H1 (cell line): ENCODE measurements at regions not wholly inside any gene's neighbourhood (a gene's known extent, or its start where the extent isn't known, plus 50 kb on each side); places are given as distances from the start of the nearest gene placed in this dataset.

Experiments used
- CTCF ChIA-PET: fragments of 300-600 bp; sonication (Branson Sonifier 250); formaldehyde crosslinking; loops from one replicate; lab custom pipeline; 2021; ENCODE audit not compliant: partially characterized antibody; lab: Charles Lee
- POLR2A ChIA-PET: fragments of 300-600 bp; sonication (Branson Sonifier 250); formaldehyde crosslinking; loops from one replicate; lab custom pipeline; 2021; ENCODE audit warnings: inconsistent platforms; ENCODE audit not compliant: partially characterized antibody; lab: Charles Lee
- DNase-seq, 2 experiments: peaks; one replicate each; pipeline versions ENCODE4 v3.0.0 to v3.0.0-alpha.2; 2010 to 2022; ENCODE audit warnings: low spot score in 2 of 2, low read depth in 1 of 2, mixed read lengths in 1 of 2
- FAIRE-seq: peaks from 2 replicates; lab custom pipeline; 2011; peaks lifted over from hg19 to GRCh38; lab: Jason Lieb, UNC
- H2AFZ ChIP-seq: 2 replicates; pipeline ENCODE4 v1.8.1; 2012; ENCODE audit warnings: low read length, inconsistent platforms
- H2AK5ac ChIP-seq: 2 replicates; pipeline ENCODE4 v1.6.1; 2013; ENCODE audit warnings: low read depth, low read length
- H2BK120ac ChIP-seq: replicated peaks from 2 replicates; pipeline ENCODE3; 2013; ENCODE audit warnings: low read depth, low read length, inconsistent platforms
- H2BK12ac ChIP-seq: 2 replicates; pipeline ENCODE4 v1.6.1; 2013; ENCODE audit warnings: low read depth, low read length
- H2BK15ac ChIP-seq: 2 replicates; pipeline ENCODE4 v1.6.1; 2013; ENCODE audit warnings: low read length
- H2BK20ac ChIP-seq: 2 replicates; pipeline ENCODE4 v1.6.1; 2013; ENCODE audit warnings: low read length
- H2BK5ac ChIP-seq: 2 replicates; pipeline ENCODE4 v1.6.1; 2013; ENCODE audit warnings: low read depth, low read length
- H3K14ac ChIP-seq: 2 replicates; pipeline ENCODE4 v1.6.1; 2013; ENCODE audit warnings: inconsistent platforms; ENCODE audit not compliant: insufficient read length
- H3K18ac ChIP-seq: 2 replicates; pipeline ENCODE4 v1.6.1; 2013; ENCODE audit warnings: low read length; ENCODE audit errors: extremely low read depth
- H3K23ac ChIP-seq: 2 replicates; pipeline ENCODE4 v1.6.1; 2013; ENCODE audit warnings: inconsistent platforms; ENCODE audit not compliant: insufficient read length
- H3K23me2 ChIP-seq: 2 replicates; pipeline ENCODE4 v1.6.1; 2013; ENCODE audit warnings: low read depth, low read length
- H3K27ac ChIP-seq: 2 replicates; pipeline ENCODE4 v1.6.1; 2011; ENCODE audit warnings: low read depth, low read length, inconsistent platforms
- H3K27me3 ChIP-seq, 4 experiments: replicated peaks in 1 of 4; 1 replicate in 1 of 4; 2 replicates in 3 of 4; pipeline versions ENCODE4 v1.6.1 to v1.8.1; 2011 to 2013; ENCODE audit warnings: low read length in 3 of 4, mild to moderate bottlenecking in 3 of 4, inconsistent platforms in 2 of 4, mixed read lengths in 2 of 4, moderate library complexity in 1 of 4; ENCODE audit not compliant: control insufficient read depth in 3 of 4, insufficient read depth in 3 of 4; ENCODE audit errors: extremely low read depth in 1 of 4
- H3K36me3 ChIP-seq, 4 experiments: 2 replicates each; pipeline versions ENCODE4 v1.6.1 to v1.8.1; 2011 to 2013; ENCODE audit warnings: mild to moderate bottlenecking in 4 of 4, low read length in 3 of 4, moderate library complexity in 2 of 4, control low read depth in 1 of 4, inconsistent platforms in 1 of 4; ENCODE audit not compliant: insufficient read depth in 4 of 4, control insufficient read depth in 2 of 4
- H3K4ac ChIP-seq: replicated peaks from 2 replicates; pipeline ENCODE3; 2013; ENCODE audit warnings: low read length, low read depth, mixed read lengths, inconsistent platforms; ENCODE audit not compliant: insufficient read length
- H3K4me1 ChIP-seq, 4 experiments: replicated peaks in 1 of 4; 1 replicate in 1 of 4; 2 replicates in 3 of 4; pipeline versions ENCODE4 v1.6.1 to v1.8.1; 2011 to 2013; ENCODE audit warnings: low read length in 3 of 4, inconsistent platforms in 2 of 4, mixed read lengths in 1 of 4; ENCODE audit not compliant: insufficient read depth in 4 of 4, control insufficient read depth in 3 of 4
- H3K4me2 ChIP-seq, 2 experiments: 2 replicates each; pipeline versions ENCODE4 v1.6.1 to v1.8.1; 2011 to 2013; ENCODE audit warnings: low read depth in 2 of 2, low read length in 2 of 2, control low read depth in 1 of 2, inconsistent platforms in 1 of 2, mild to moderate bottlenecking in 1 of 2; ENCODE audit not compliant: insufficient read depth in 1 of 2
- H3K4me3 ChIP-seq, 4 experiments: fragments of 200-600, 300-600 bp in 1 of 4; sonication (generic), shearing (Covaris generic), sonication (Bioruptor Twin) in 1 of 4; 2 replicates each; pipeline versions ENCODE4 v1.5.1 to v1.8.1; 2011 to 2016; ENCODE audit warnings: low read length in 4 of 4, low read depth in 3 of 4, control low read depth in 2 of 4, inconsistent platforms in 2 of 4, mild to moderate bottlenecking in 2 of 4, mixed read lengths in 1 of 4, moderate library complexity in 1 of 4; ENCODE audit not compliant: insufficient read depth in 2 of 4; ENCODE audit errors: extremely low read depth in 1 of 4
- H3K56ac ChIP-seq: replicated peaks from 2 replicates; pipeline ENCODE3; 2013; ENCODE audit warnings: low read depth, mild to moderate bottlenecking, mixed read lengths, low read length, inconsistent platforms; ENCODE audit not compliant: insufficient read length
- H3K79me1 ChIP-seq: 2 replicates; pipeline ENCODE4 v1.6.1; 2013; ENCODE audit warnings: low read depth, low read length, control low read depth
- H3K79me2 ChIP-seq, 2 experiments: 2 replicates each; pipeline versions ENCODE4 v1.6.1 to v1.8.1; 2012 to 2013; ENCODE audit warnings: low read length in 2 of 2, mild to moderate bottlenecking in 2 of 2, inconsistent platforms in 1 of 2; ENCODE audit not compliant: insufficient read depth in 2 of 2, control insufficient read depth in 1 of 2
- H3K9ac ChIP-seq, 4 experiments: replicated peaks in 1 of 4; 1 replicate in 1 of 4; 2 replicates in 3 of 4; pipeline versions ENCODE4 v1.6.1 to v1.8.1; 2011 to 2013; ENCODE audit warnings: low read depth in 3 of 4, low read length in 3 of 4, control low read depth in 2 of 4, mild to moderate bottlenecking in 2 of 4, moderate library complexity in 2 of 4, inconsistent platforms in 1 of 4; ENCODE audit errors: extremely low read depth in 1 of 4
- H3K9me3 ChIP-seq, 2 experiments: 2 replicates each; pipeline versions ENCODE4 v1.6.1 to v1.8.1; 2012 to 2013; ENCODE audit warnings: mild to moderate bottlenecking in 2 of 2, moderate library complexity in 2 of 2, control low read depth in 1 of 2, inconsistent platforms in 1 of 2, low read depth in 1 of 2, low read length in 1 of 2, mixed read lengths in 1 of 2; ENCODE audit not compliant: insufficient read depth in 2 of 2
- H4K20me1 ChIP-seq, 2 experiments: replicated peaks in 1 of 2; 2 replicates each; pipeline versions ENCODE3 to v1.8.1; 2011 to 2013; ENCODE audit warnings: inconsistent platforms in 2 of 2, low read length in 2 of 2, mild to moderate bottlenecking in 1 of 2; ENCODE audit not compliant: insufficient read depth in 2 of 2, control insufficient read depth in 1 of 2
- H4K5ac ChIP-seq: 2 replicates; pipeline ENCODE4 v1.6.1; 2013; ENCODE audit warnings: low read length, low read depth, mixed read lengths, inconsistent platforms; ENCODE audit not compliant: insufficient read length
- H4K8ac ChIP-seq: 2 replicates; pipeline ENCODE4 v1.8.0; 2013; ENCODE audit warnings: mild to moderate bottlenecking, moderate library complexity, low read length, inconsistent platforms; ENCODE audit not compliant: insufficient read depth; ENCODE audit errors: extremely low read depth
- H4K91ac ChIP-seq: replicated peaks from 2 replicates; pipeline ENCODE3; 2013; ENCODE audit warnings: low read length, mixed read lengths, inconsistent platforms; ENCODE audit not compliant: insufficient read length
- BCL11A ChIP-seq, 2 experiments: IDR thresholded peaks; one replicate each; pipeline ENCODE4 v1.6.1; 2011; ENCODE audit warnings: low read depth in 2 of 2, low read length in 2 of 2, mild to moderate bottlenecking in 2 of 2
- CHD2 ChIP-seq: IDR thresholded peaks from 2 replicates; pipeline ENCODE4 v1.6.1; 2012; ENCODE audit warnings: low read length, improper control_type of control experiment
- GABPA ChIP-seq: IDR thresholded peaks from 2 replicates; pipeline ENCODE4 v1.6.1; 2011; ENCODE audit warnings: mild to moderate bottlenecking, low read length, moderate library complexity, borderline replicate concordance; ENCODE audit not compliant: insufficient read depth
- HDAC6 ChIP-seq: IDR thresholded peaks from one replicate; pipeline ENCODE4 v1.7.1; 2012; ENCODE audit warnings: low read depth, mild to moderate bottlenecking, inconsistent platforms, low read length, moderate library complexity
- JUN ChIP-seq: IDR thresholded peaks from 2 replicates; pipeline ENCODE4 v1.6.1; 2011; ENCODE audit warnings: low read depth, mild to moderate bottlenecking, improper control_type of control experiment, low read length
- JUND ChIP-seq: IDR thresholded peaks from 2 replicates; pipeline ENCODE4 v1.6.1; 2011; ENCODE audit warnings: mild to moderate bottlenecking, improper control_type of control experiment, low read length
- NRF1 ChIP-seq: IDR thresholded peaks from 2 replicates; pipeline ENCODE4 v1.6.1; 2011; ENCODE audit warnings: mild to moderate bottlenecking, low read depth, low read length, improper control_type of control experiment
- RNF2 ChIP-seq: fragments of 200-900, 300-1000 bp; sonication (generic); IDR thresholded peaks from 2 replicates; pipeline ENCODE4 v1.7.1; 2016; ENCODE audit warnings: borderline replicate concordance, low read depth, mild to moderate bottlenecking, antibody characterized with exemption, low read length; ENCODE audit not compliant: poor library complexity, severe bottlenecking; ENCODE audit errors: missing control alignments
- SIN3A ChIP-seq, 2 experiments: IDR thresholded peaks in 1 of 2; conservative IDR thresholded peaks in 1 of 2; 2 replicates each; pipeline ENCODE4 v1.6.1; 2011 to 2012; ENCODE audit warnings: low read length in 2 of 2, improper control_type of control experiment in 1 of 2, low read depth in 1 of 2, mild to moderate bottlenecking in 1 of 2
- TAF7 ChIP-seq: optimal IDR thresholded peaks from 2 replicates; pipeline ENCODE3; 2011; ENCODE audit warnings: low read depth, mild to moderate bottlenecking, inconsistent platforms, low read length, moderate library complexity, borderline replicate concordance
- TEAD4 ChIP-seq: IDR thresholded peaks from 2 replicates; pipeline ENCODE4 v1.6.1; 2012; ENCODE audit warnings: low read depth, low read length, inconsistent platforms, mixed read lengths
- USF2 ChIP-seq: IDR thresholded peaks from 2 replicates; pipeline ENCODE4 v1.6.1; 2011; ENCODE audit warnings: low read length, improper control_type of control experiment
- YY1 ChIP-seq: IDR thresholded peaks from 2 replicates; pipeline ENCODE4 v1.6.1; 2011; ENCODE audit warnings: low read depth, mild to moderate bottlenecking, low read length
- ZNF274 ChIP-seq: IDR thresholded peaks from 2 replicates; pipeline ENCODE4 v1.7.0; 2012; ENCODE audit warnings: low read length, borderline replicate concordance; ENCODE audit errors: extremely low read depth
- WGBS, 2 experiments: shearing (Covaris generic) in 1 of 2; methylation state at CpG; one replicate each; pipeline versions ENCODE4 v1.1.6 to v1.1.7; 2013 to 2015; ENCODE audit warnings: low lambda C conversion rate in 2 of 2, mixed read lengths in 2 of 2, inconsistent platforms in 1 of 2, low coverage in 1 of 2, missing lambda C conversion rate in 1 of 2; ENCODE audit not compliant: insufficient replicate concordance in 2 of 2, insufficient coverage in 1 of 2, insufficient read length in 1 of 2; ENCODE audit errors: extremely low coverage in 1 of 2, missing lambda C conversion rate in 1 of 2; 5-methylcytosine and 5-hydroxymethylcytosine counted together

GRCh38 chr3:55297706-55298105 is 189.4 kb downstream of the WNT5A start:
- Histone ChIP-seq H3K9me3 (no peaks in the 10 kb centered on the region), H3K79me2 (no peaks in the 10 kb centered on the region), H3K4me1 (peaks cover 0 to 1% (median under 1%) of the 10 kb centered on the region in 4 experiments; a peak in 2 of 7 replicates), H2BK15ac (no peak overlapping the region), H3K56ac (no peak overlapping the region), H4K91ac (no peak overlapping the region), H4K5ac (no peak overlapping the region), H2BK120ac (no peak overlapping the region), H3K23ac (no peak overlapping the region), H3K36me3 (no peaks in the 10 kb centered on the region), H3K79me1 (no peaks in the 10 kb centered on the region), H4K8ac (no peak overlapping the region), H3K27me3 (no peaks in the 10 kb centered on the region), H3K27ac (no peak overlapping the region), H3K14ac (no peak overlapping the region), H3K4ac (no peak overlapping the region), H4K20me1 (no peaks in the 10 kb centered on the region), H3K23me2 (no peaks in the 10 kb centered on the region), H3K4me3 (no peak overlapping the region), H2AK5ac (no peak overlapping the region), H2BK5ac (no peak overlapping the region), H2BK20ac (no peak overlapping the region), H2AFZ (no peak overlapping the region), H3K4me2 (no peak overlapping the region), H3K18ac (no peak overlapping the region), H2BK12ac (no peak overlapping the region), H3K9ac (no peak overlapping the region)
- ChIA-PET CTCF (no interaction called here), POLR2A (no interaction called here)
- no peak for DNase-seq
- no peak for FAIRE-seq
- WGBS, 2 experiments, result 82% methylated on average over 5 of the region's 5 CpGs; no CpG with 5 or more reads in 1 of the 2 experiments
- TF ChIP-seq NRF1, result no peak
- TF ChIP-seq YY1, result no peak
- no peak for TF ChIP-seq HDAC6
- no peak for TF ChIP-seq TEAD4
- TF ChIP-seq BCL11A (IDR thresholded peaks at IDR 0.05; ENCODE audit: low read depth in 2 of 2, low read length in 2 of 2), result no peak
- TF ChIP-seq JUN, result no peak
- TF ChIP-seq SIN3A (conservative IDR thresholded peaks at IDR 0.05 in 1 of 2, IDR thresholded peaks at IDR 0.05 in 1 of 2; ENCODE audit: low read depth in 1 of 2, low read length in 2 of 2), result no peak
- no peak for TF ChIP-seq CHD2
- no peak for TF ChIP-seq USF2
- no peak for TF ChIP-seq GABPA
- TF ChIP-seq RNF2, result no peak
- TF ChIP-seq JUND, result no peak
- no peak for TF ChIP-seq ZNF274
- TF ChIP-seq TAF7, result no peak
